Astrocyte (in vitro differentiated cells and primary cell): ENCODE measurements at regions not wholly inside any gene's neighbourhood (a gene's known extent, or its start where the extent isn't known, plus 50 kb on each side); places are given as distances from the start of the nearest gene placed in this dataset.

Source experiments
- EZH2 ChIP-seq: IDR thresholded peaks from 2 replicates; pipeline ENCODE4 v1.6.1; 2012; ENCODE audit warnings: mild to moderate bottlenecking, low read length, inconsistent platforms; ENCODE audit not compliant: insufficient read depth
- TF ChIP-seq, protein P1 (sequence below): IDR thresholded peaks from 2 replicates; pipeline ENCODE4 v1.5.1; 2011; ENCODE audit warnings: low read depth, mild to moderate bottlenecking, inconsistent platforms, low read length, moderate library complexity; ENCODE audit not compliant: insufficient read depth

GRCh38 chrX:1841746-1842145 lies 226.9 kb downstream of the ASMT start:
- TF ChIP-seq, protein P1, sequence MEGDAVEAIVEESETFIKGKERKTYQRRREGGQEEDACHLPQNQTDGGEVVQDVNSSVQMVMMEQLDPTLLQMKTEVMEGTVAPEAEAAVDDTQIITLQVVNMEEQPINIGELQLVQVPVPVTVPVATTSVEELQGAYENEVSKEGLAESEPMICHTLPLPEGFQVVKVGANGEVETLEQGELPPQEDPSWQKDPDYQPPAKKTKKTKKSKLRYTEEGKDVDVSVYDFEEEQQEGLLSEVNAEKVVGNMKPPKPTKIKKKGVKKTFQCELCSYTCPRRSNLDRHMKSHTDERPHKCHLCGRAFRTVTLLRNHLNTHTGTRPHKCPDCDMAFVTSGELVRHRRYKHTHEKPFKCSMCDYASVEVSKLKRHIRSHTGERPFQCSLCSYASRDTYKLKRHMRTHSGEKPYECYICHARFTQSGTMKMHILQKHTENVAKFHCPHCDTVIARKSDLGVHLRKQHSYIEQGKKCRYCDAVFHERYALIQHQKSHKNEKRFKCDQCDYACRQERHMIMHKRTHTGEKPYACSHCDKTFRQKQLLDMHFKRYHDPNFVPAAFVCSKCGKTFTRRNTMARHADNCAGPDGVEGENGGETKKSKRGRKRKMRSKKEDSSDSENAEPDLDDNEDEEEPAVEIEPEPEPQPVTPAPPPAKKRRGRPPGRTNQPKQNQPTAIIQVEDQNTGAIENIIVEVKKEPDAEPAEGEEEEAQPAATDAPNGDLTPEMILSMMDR = no peak
- TF ChIP-seq EZH2 = no peak
